GM21529 (cell line): ENCODE measurements at regions not wholly inside any gene's neighbourhood (a gene's known extent, or its start where the extent isn't known, plus 50 kb on each side); places are given as distances from the start of the nearest gene placed in this dataset.
A peak's percentile ranks its signal among the peaks of the same experiment; 100 is the strongest.
"Not testable (repeated sequence)": the region's sequence is repeated elsewhere in the genome, so short reads cannot be mapped to it uniquely, and the experiment has no call there.

Experiments used
- ATAC-seq: cut with Tn5 transposase; IDR thresholded peaks from one replicate; pipeline ENCODE4 v1.9.1; 2021; ENCODE audit not compliant: unreplicated experiment

DNA sequence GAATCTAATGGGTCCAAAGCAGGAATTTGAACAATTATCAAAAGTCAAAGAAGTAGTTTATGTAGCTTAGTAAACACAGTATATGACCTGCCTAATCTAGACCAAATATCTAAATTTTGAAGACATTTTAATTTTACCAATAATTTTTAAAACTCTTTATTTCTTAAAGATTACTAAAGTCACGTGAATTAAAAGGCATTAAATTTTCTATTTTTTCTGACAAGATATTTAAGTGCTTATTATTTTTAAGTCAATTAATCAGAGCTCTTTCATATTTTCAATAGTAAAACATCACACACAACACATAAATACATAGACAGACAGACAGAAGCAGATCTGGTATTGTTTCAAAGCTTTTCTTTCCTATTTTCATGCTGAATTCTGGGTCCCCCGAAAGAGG, 89.5 kb downstream of the ZNF467 start:
- ATAC-seq: no peak

DNA sequence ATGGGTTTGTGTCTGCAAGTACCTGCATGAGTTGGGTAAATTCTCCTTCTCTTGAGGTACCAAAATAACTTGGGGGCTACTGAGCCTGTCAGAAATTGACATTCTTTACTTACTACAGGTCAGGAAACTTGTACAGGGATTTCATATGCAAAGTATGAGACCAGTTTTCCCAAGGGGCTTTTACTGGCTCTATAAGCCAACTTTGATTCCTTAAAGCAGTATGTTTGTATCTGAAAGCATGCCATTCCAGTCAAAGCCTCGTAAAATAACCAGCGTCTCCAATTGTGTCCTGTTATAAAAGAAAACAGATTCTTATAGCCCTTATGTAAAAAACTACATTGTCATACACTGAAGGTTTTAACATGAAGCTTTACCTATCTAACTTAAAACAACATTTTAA, 90.2 kb downstream of the ZNF467 start:
- no peak for ATAC-seq

DNA sequence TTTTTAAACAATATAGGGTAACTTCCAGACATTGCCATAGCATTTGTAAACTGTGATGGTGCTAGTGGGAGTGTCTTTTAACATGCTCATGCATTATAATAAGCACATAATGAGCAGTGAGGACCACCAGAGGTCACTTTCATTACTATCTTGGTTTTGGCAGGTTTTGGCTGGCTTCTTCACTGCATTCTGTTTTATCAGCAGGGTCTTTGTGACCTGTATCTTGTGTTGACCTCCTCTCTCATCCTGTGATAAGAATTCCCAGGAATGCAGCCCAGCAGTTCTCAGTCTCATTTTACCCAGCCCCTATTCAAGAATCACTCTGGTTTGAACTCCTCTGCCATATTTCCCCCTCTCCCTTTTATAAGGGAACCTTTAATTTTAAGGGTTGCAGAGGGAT, 91.3 kb downstream of the ZNF467 start:
- no peak for ATAC-seq

DNA sequence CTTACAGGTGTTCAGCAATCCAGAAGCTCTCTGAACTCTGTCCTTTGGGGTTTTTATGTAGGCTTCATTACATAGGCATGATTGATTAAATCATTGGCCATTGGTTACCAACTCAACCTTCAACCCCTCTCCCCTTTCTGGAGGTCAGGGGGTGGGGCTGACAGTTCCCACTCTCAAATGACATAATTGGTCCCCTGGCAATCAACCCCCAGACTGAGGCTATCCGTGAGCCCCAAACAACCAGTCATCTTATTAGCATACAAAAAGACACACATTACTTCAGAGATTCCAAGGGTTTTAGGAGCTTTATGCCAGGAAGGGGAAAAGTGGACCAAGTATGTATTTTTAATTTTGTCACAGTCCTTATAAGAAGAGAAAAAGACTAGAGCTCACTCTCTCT, 92.1 kb downstream of the ZNF467 start:
- no peak for ATAC-seq

DNA sequence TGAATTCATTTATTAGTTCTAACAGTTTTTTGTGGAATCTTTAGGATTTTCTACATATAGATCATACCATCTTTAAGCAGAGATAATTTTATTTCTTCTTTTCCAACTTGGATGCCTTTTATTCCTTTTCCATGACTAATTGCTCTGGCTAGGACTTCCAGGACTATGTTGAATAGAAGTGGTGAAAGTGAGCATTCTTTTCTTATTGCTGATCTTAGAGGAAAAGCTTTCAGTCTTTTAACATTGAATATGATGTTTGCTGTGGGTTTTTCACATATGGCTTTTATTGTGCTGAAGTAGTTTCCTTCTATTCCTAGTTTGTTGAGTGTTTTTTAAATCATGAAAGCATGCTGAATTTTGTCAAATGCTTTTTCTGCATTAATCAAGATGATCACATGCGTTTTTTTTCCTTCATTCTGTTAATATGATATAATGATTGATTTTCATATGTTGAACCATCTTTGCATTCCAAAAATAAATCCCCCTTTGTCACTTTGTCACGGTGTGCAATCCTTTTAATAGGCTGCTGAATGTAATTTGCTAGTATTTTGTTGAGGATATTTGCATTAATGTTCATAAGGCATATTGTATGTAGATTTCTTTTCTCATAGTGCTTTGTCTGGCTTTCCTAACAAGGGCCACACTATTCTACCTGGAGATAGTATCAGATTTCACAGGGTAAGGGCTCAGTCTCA, 92.9 kb downstream of the ZNF467 start:
- ATAC-seq: no peak

DNA sequence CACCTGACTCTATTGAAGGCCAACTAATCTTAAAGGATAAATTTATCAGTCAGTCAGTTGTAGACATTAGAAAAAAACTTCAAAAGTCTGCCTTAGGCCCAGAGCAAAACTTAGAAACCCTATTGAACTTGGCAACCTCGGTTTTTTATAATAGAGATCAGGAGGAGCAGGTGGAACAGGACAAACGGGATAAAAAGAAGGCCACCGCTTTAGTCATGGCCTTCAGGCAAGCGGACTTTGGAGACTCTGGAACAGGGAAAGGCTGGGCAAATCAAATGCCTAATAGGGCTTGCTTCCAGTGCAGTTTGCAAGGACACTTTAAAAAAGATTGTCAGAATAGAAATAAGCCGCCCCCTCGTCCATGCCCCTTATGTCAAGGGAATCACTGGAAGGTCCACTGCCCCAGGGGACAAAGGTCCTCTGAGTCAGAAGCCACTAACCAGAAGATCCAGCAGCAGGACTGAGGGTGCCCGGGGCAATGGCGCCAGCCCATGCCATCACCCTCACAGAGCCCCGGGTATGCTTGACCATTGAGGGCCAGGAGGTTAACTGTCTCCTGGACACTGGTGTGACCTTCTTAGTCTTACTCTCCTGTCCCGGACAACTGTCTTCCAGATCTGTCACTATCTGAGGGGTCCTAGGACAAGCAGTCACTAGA, 98.5 kb downstream of the ZNF467 start:
- ATAC-seq: not testable (repeated sequence)

DNA sequence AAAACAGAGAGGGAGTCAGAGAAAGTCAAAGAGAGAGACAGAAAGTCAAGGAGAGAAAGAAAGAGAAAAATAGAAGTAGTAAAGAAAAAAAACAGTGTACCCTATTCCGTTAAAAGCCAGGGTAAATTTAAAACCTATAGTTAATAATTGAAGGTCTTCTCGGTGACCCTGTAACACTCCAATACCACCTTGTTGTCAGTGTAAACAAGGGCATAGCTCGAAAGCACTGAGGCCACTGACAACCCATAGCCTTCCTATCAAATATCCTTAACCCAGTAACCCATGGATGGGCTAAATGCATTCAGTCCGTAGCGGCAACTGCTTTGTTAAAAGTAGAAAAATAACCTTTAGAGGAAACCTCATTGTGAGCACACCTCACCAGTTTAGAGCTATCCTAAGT, 100.4 kb downstream of the ZNF467 start:
- ATAC-seq: no peak

DNA sequence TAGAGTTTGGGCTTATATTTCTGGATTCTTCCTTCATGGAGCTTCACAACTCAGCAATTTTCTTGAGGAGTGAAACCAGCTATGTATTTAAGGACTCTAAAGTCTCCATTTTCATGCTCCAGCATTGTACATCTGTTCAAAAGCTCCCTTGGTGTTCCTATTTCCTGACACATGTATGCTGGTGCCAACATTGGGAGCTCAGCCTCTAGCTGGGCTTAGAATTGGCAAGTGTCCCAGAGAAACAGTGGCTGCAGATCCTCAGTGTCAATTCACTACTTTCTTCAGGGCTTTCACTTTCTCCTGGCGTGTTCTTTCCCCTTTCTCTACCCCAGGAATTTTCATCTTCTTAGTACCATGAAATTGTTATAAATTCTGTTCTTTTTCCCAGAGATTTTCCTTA, 103.1 kb downstream of the ZNF467 start:
- ATAC-seq: no peak

DNA sequence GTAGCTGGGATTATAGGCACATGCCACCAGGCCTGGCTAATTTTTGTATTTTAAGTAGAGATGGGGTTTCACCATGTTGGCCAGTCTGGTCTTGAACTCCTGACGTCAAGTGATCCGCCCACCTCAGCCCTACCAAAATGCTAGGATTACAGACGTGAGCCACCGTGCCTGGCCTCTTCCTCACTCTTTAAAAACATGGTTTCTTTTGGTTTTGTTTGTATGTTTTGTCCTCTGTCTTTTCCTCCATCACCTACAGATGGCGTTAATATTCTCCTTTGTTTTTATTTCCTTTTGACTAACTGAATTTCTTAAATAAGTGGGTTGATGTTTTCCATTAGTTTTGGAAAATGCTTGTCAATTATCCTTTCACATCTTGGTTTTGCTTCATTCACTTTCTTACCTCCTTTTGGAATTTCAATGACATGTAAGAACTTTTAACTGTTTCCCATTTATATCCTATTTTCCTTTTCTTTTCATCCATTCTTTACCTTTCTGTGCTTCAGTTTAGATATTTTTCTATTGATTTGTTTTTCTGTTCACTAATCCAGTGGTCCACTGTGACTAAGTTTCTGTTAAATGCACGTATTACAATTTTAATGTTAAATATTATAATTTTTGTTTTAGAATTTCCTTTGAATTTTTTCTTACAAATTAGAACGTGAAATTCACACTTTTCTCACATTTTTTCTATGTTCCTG, 104.1 kb downstream of the ZNF467 start:
- ATAC-seq: no peak

DNA sequence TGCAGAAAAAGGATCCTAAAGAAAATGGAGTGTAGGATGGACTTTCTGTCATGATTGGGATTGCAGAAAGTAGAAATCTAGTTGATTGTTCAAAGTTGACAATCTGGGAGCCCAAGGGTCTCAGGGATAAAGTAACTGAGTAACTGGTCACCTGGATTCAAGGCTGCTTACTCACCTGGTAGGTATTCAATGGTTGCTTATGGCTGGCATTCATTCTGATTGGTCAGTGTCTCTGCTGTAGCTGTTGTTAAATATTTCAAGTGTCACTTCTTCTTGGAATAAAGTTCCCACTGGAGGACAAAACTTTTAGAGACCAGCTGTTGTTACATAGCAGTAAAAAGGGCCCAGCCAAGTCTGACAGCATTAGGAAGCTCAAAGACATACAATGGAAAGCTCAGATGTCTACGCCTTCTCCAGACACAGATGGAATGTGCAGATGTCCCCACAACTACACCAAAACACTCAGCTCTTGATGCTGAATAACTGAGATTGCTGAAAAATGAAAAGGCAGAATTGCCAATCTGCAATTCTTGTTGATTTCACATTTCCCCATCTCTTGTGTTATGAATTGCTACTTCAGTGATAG, 106.9 kb downstream of the ZNF467 start:
- ATAC-seq: no peak

DNA sequence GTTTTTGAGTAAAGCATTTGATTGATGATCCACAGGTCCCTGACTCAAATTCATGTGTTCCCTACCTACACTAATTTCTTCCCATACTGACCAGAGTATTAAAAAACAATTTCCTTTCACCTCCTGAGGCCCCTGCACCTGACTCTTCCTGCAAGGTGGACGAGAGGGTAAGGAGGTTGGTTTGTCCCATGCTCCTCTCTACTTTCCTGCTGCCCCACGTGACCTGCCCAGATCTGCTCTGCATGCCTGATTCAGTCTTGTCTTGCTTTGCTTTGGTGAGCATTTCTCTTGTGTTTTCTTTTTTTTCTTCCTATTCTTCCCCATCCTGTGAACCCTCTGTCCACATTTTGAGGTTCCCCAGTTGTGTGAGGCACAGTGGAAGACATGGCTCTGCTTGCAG, 107.8 kb downstream of the ZNF467 start:
- not testable (repeated sequence) for ATAC-seq

DNA sequence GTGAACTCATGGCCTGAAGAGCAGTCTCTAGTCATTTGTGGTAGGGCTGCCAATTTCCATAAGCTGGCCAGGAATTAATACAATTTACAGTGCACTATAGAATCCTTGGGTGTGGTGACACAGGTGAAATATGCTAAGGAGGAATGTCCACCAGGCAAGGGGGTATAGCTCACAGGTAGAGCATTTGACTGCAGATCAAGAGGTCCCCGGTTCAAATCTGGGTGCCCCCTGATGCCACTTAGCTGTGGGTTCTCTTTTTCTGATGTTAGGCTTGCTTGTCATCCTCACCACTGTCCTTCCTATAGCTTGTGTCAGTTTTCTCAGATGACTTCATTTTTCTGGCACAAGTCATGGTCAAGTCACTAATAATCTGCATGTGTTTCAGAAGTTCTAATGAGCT, 108.7 kb downstream of the ZNF467 start:
- ATAC-seq: no peak

DNA sequence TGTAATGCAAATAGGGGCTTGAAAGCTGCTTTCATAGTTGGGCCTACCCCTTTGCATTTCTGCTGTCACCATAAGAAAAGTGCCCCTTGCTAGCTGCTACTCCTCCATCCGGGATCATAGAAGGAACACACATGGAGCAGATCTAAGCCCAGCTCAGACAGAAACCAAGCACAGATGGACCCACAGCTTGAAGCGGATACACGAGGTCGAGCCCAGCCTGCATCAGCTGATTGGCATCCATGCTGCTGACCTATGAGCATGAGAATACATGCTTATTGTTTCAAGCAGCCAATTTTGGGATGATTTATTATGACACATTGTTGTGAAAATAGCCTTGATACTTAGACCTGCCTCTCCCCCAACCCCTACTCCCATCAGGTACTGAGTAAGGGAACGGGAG, 109.2 kb downstream of the ZNF467 start:
- ATAC-seq: no peak

DNA sequence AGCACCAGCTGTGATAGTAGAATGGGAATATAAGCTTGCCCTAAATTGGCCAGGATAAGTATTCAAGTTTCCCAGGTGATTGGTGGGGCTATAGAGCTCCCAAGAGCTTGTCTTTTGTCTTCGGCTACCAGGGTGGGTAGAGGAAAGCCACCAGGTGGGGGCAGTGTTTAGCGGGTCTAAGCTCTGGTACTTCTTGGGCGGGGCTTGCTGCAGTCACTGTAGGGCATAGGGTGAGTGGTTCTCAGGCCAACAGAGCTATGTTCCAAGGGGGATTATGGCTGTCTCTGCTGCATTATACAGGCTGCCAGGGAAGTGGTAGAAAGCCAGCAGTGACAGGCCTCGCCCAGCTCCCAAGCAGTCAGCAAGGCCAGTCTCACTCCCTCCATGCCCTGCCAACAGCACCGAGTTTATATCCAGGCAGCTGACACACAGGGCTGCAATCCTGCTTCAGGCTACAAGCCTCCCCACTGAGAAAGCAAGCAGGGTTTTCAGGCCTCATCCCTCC, 110.7 kb downstream of the ZNF467 start:
- peak; percentile 93 for ATAC-seq

DNA sequence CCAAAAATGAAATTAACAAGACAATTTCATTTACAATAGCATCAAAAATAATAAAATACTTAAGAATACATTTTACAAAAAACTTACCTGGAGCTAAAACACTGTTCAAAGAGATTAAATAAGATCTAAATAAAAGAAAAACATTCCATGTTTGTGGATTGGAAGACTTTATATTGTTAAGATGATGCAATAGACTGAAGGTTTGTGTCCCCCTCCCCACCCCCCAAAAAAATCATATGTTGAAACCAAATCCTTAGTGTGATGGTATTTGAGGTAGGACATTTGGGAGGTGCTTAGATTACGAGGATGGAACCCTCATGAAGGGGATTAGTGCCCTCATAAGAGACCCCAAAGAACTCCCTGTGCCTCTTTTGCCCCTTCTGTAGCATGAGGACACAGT, 117.6 kb downstream of the ZNF467 start:
- ATAC-seq: no peak

DNA sequence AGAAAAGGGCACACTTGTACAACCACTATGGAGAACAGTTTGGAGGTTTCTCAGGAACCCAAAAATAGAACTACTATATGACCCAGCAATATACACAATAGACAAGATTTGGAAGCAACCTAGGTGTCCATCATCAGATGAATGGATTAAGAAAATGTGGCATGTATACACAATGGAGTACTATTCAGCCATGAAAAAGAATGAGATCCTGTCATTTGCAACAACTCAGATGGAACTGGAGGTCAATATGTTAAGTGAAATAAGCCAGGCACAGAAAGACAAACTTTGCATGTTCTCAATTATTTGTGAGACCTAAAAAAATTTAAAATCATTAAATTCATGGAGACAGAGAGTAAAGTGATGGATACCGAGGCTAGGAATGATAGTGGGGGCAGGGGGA, 118.8 kb downstream of the ZNF467 start:
- no peak for ATAC-seq

DNA sequence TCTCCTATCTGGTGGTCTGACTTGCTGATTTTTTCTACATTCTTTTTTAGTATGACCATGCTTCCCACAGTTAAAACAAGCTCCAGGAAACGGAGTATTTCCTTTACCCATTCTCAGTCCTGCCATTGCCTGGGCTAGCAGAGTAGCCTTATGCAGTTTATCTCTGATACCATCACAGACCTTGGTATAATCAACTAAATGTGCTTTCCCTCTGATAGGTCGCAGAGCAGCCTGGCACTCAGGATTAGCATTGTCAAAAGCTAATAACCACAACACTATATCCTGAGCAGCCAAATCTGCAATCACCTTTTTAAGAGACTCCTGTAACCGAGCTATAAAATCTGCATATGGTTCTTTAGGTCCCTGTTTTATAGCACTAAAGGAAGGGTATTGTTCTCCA, 123.2 kb downstream of the ZNF467 start:
- ATAC-seq: not testable (repeated sequence)

DNA sequence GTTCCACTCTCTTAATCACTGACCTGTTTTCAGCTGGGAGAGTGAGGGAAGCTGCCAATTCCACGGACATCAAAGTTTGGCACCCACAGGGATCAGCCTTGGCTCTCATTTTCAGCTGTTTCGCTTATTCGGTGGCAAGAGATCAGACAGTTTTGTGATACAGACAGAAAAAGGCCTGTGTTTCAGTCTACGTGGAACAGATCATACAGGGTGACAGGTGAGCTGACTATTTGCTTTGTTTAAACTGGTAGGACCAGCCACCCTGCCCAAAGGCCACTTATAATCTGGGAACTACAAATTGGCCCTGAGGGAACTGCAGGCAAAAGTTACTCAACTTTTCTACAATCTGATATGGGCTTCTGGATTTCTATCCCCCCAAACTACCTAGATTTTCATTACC, 128.6 kb downstream of the ZNF467 start:
- ATAC-seq: no peak

DNA sequence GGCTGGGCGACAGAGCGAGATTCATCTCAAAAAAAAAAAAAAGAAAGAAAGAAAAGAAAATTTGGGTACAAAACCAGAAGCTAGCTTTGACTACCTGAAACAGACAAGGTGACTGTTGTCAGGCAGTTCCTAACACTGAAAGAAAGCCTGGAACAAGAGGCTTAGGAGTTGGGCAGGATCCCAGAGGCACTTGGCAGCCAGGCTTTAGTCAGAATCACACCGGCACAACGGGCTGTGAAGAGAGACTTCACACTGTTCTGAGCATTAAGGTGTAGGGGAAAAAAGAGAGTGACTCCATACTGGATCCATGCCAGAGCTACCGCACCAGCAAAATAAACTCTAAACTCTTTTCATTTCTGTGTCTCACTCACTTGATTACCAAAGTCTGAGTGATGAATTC, 130.8 kb downstream of the ZNF467 start:
- ATAC-seq: no peak

DNA sequence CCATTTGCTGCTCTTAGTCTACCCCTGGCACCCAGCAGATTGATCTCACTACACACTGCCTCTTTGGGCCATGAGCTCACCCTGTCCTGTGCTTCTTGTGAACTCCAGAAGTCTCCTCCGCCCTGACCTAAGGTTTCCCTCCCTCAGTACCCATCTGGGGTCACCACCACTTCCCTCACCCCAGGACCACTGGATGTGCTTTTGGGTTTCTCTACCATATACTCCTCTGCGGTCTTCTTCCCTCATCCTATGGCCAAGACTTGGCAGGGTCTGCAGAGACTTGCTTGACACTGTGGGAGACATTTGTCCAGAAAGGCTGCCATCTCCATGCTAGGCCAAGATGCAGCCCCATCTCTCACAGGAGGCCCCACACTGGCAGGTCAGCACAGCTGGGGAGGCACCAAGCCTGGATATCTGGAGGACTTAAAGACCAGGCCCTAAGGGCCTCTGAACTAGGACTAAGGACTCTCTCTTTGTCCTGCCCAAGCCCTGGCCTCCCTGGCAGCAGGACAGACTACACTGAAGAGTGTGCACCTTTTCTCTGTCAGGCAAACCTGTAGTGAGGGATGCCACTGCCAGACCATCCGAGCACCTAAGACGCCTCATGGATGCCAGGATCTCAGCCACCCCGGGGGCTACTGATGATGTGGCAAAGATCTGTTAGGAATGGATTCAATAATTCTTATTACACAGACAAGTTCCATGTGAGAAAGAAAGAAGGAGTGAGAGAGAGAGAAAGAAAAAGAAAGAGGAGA, 134.6 kb downstream of the ZNF467 start:
- ATAC-seq: no peak

DNA sequence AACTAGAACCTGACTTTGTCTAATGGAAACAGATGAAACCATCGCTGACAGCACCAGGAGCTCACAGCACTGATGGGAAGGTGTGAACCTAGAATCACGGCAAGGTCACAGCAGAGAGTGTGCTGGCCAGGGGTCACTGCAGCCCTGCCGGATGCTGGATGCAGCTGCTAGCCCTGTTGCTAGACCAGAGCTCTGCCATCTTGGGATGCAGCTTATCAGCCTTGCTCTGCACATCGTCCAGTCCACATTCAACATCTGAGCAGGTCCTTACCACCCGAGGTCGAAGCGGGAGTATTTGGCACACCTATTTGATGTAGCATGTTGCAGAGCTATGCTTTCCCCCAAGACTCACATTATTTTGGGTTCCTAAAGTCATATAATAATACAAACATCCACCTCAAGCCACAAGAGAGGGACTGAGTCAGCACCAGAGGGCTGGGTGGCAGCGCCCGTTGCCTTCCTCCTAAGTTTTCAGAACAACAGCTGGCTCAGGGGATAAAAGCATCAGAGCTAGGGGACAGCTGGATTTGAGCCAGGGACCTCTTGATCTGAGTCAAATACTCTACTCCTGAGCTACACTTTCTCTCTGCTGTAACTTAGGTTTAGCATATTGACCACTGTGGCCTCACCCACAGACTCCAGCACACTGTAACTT, 135.3 kb downstream of the ZNF467 start:
- ATAC-seq: no peak
